Panc1 (cell line): ENCODE measurements at regions not wholly inside any gene's neighbourhood (a gene's known extent, or its start where the extent isn't known, plus 50 kb on each side); places are given as distances from the start of the nearest gene placed in this dataset.
A peak's percentile ranks its signal among the peaks of the same experiment; 100 is the strongest.

Experiments
- ATAC-seq: fragments of 200-7000 bp; cut with Tn5 transposase; 2 replicates; pipeline ENCODE4 v1.9.1; 2020; ENCODE audit warnings: mild to moderate bottlenecking, moderate library complexity
- BruUV-seq: library from RNA; stranded (reverse); fragments of 400-500 nt; replicated peaks from 2 replicates; lab custom pipeline; 2021; lab: Mats Ljungman, UMichigan
- CTCF ChIA-PET: fragments of 300-600 bp; sonication (Branson Sonifier 250); formaldehyde crosslinking; loops from one replicate; lab custom pipeline; 2022; ENCODE audit warnings: antibody characterized with exemption; lab: Charles Lee
- POLR2A ChIA-PET: fragments of 300-600 bp; sonication (Branson Sonifier 250); formaldehyde crosslinking; loops from one replicate; lab custom pipeline; 2022; ENCODE audit warnings: antibody characterized with exemption; lab: Charles Lee
- DNase-seq: peaks from one replicate; pipeline ENCODE4 v3.0.0-alpha.2; 2010; ENCODE audit warnings: low read depth, low spot score
- H3K27ac ChIP-seq: 2 replicates; pipeline ENCODE4 v1.5.1; 2011; ENCODE audit warnings: mild to moderate bottlenecking, low read length, inconsistent platforms
- H3K27me3 ChIP-seq: fragments of 200-500 bp; sonication (Bioruptor generic); 2 replicates; pipeline ENCODE4 v1.6.0; 2014; ENCODE audit warnings: low read length, inconsistent platforms; ENCODE audit not compliant: control insufficient read depth, insufficient read depth
- H3K36me3 ChIP-seq: fragments of 200-500 bp; sonication (Bioruptor generic); 2 replicates; pipeline ENCODE4 v1.5.1; 2014; ENCODE audit warnings: inconsistent platforms, mild to moderate bottlenecking, low read length, moderate library complexity; ENCODE audit not compliant: control insufficient read depth, insufficient read depth
- H3K4me1 ChIP-seq: 2 replicates; pipeline ENCODE4 v1.5.1; 2011; ENCODE audit warnings: inconsistent platforms, mild to moderate bottlenecking, low read length, moderate library complexity; ENCODE audit not compliant: control insufficient read depth, insufficient read depth
- H3K4me3 ChIP-seq, 2 experiments: 2 replicates each; pipeline ENCODE4 v1.5.1; 2011 to 2012; ENCODE audit warnings: low read depth in 2 of 2, low read length in 2 of 2, mild to moderate bottlenecking in 2 of 2, inconsistent platforms in 1 of 2, moderate library complexity in 1 of 2
- H3K9me3 ChIP-seq: fragments of 200-500 bp; sonication (Bioruptor generic); 2 replicates; pipeline ENCODE4 v1.5.1; 2014; ENCODE audit warnings: low read depth, mild to moderate bottlenecking, inconsistent platforms, low read length, moderate library complexity; ENCODE audit not compliant: control insufficient read depth, insufficient read depth
- CTCF ChIP-seq: fragments of 450-650 bp; IDR thresholded peaks from 2 replicates; pipeline ENCODE4 v1.5.1; 2017; ENCODE audit warnings: mild to moderate bottlenecking
- POLR2AphosphoS5 ChIP-seq: IDR thresholded peaks from 2 replicates; pipeline ENCODE4 v1.6.1; 2012; ENCODE audit warnings: mild to moderate bottlenecking, low read depth, low read length, moderate library complexity
- REST ChIP-seq, 2 experiments: IDR thresholded peaks; 2 replicates each; pipeline ENCODE4 v1.6.1; 2011 to 2012; ENCODE audit warnings: low read depth in 2 of 2, control low read depth in 1 of 2, low read length in 1 of 2, mild to moderate bottlenecking in 1 of 2, moderate library complexity in 1 of 2; ENCODE audit not compliant: insufficient read depth in 1 of 2
- SIN3A ChIP-seq: IDR thresholded peaks from 2 replicates; pipeline ENCODE4 v1.6.1; 2012; ENCODE audit warnings: low read depth, mild to moderate bottlenecking, low read length, moderate library complexity, borderline replicate concordance; ENCODE audit not compliant: insufficient read depth
- TCF7L2 ChIP-seq: IDR thresholded peaks from 2 replicates; pipeline ENCODE4 v1.6.1; 2011; ENCODE audit warnings: mild to moderate bottlenecking, low read depth, low read length, inconsistent platforms
- in situ Hi-C: cut with HindIII; loops from 2 replicates; pipeline ENCODE4 v1.10.0; 2016; ENCODE audit warnings: low sequenced_read_pairs, low pct_unique_long_range_greater_than_20kb
- intact Hi-C: fragments of 100-400 bp; cut with micrococcal nuclease; formaldehyde crosslinking; loops from one replicate; pipeline ENCODE4 v1.10.0; 2022; ENCODE audit not compliant: unreplicated experiment

GRCh38 chr5:159463590-159464321 lies 133.5 kb upstream of the IL12B start:
- H3K27me3 ChIP-seq, result no peaks in the 10 kb centered on the region
- intact Hi-C loops (no loop called here), in situ Hi-C loops (no loop called here)
- TF ChIP-seq TCF7L2 (no peak), CTCF (no peak), POLR2AphosphoS5 (no peak), REST (IDR thresholded peaks at IDR 0.05; ENCODE audit: insufficient read depth in 1 of 2, low read depth in 2 of 2, low read length in 1 of 2) (no peak), SIN3A (no peak)
- H3K4me3 ChIP-seq, result no peak overlapping the region
- ChIA-PET CTCF (no interaction called here), POLR2A (no interaction called here)
- ATAC-seq (peak; percentile 82), DNase-seq (no peak)
- H3K36me3 ChIP-seq, result no peaks in the 10 kb centered on the region
- H3K9me3 ChIP-seq, result no peaks in the 10 kb centered on the region
- no TSS peak for BruUV-seq
- H3K4me1 ChIP-seq, result 0 out of 2 replicates have a peak, but pooled peaks cover 4% of the 10 kb centered on the region
- H3K27ac ChIP-seq, result no peak overlapping the region

- POLR2A ChIA-PET, result no interaction called here
- H3K27me3 ChIP-seq, result no peaks in the 10 kb centered on the region
- no TSS peak for BruUV-seq
- H3K36me3 ChIP-seq, result no peaks in the 10 kb centered on the region
- no peak overlapping the region for H3K27ac ChIP-seq
- no peak overlapping the region for H3K4me3 ChIP-seq
- DNase-seq (no peak), ATAC-seq (no peak)
- H3K4me1 ChIP-seq, result 0 out of 2 replicates have a peak, but pooled peaks cover 4% of the 10 kb centered on the region
- TF ChIP-seq REST (IDR thresholded peaks at IDR 0.05; ENCODE audit: insufficient read depth in 1 of 2, low read depth in 2 of 2, low read length in 1 of 2), result no peak
- no peak for TF ChIP-seq SIN3A
- TF ChIP-seq TCF7L2, result no peak
- no peak for TF ChIP-seq POLR2AphosphoS5
- H3K9me3 ChIP-seq, result no peaks in the 10 kb centered on the region
- intact Hi-C loops (no loop called here), in situ Hi-C loops (no loop called here)
- CTCF ChIA-PET, result no interaction called here
Observed at GRCh38 chr5:159465604-159466003, 135.3 kb upstream of the IL12B start.
